GM06990 (cell line): ENCODE measurements at regions not wholly inside any gene's neighbourhood (a gene's known extent, or its start where the extent isn't known, plus 50 kb on each side); places are given as distances from the start of the nearest gene placed in this dataset.

Source experiments
- DNase-seq: peaks from one replicate; pipeline ENCODE4 v3.0.0-alpha.2; 2011; ENCODE audit not compliant: insufficient read length; ENCODE audit errors: extremely low read depth
- H3K27me3 ChIP-seq: replicated peaks from 2 replicates; pipeline ENCODE4 v1.6.0; 2011; ENCODE audit warnings: low read length; ENCODE audit not compliant: control insufficient read depth, insufficient read depth
- H3K36me3 ChIP-seq: 2 replicates; pipeline ENCODE4 v1.5.1; 2011; ENCODE audit warnings: low read length; ENCODE audit not compliant: control insufficient read depth, insufficient read depth
- H3K4me3 ChIP-seq: replicated peaks from 2 replicates; pipeline ENCODE4 v1.5.1; 2011; ENCODE audit warnings: low read depth, mild to moderate bottlenecking, control low read depth, low read length
- CTCF ChIP-seq: IDR thresholded peaks from 2 replicates; pipeline ENCODE4 v1.5.1; 2011; ENCODE audit warnings: low read length, control low read depth, mild to moderate bottlenecking, inconsistent platforms; ENCODE audit not compliant: insufficient read depth, poor library complexity, severe bottlenecking

- Histone ChIP-seq H3K36me3 (no peaks in the 10 kb centered on the region), H3K27me3 (no peaks in the 10 kb centered on the region), H3K4me3 (no peak overlapping the region)
- no peak for DNase-seq
- TF ChIP-seq CTCF, result no peak
These were observed 119.3 kb upstream of the GJB6 start for GRCh38 chr13:20351281-20352022.

- no peak overlapping the region for H3K4me3 ChIP-seq
- no peaks in the 10 kb centered on the region for H3K36me3 ChIP-seq
- no peak for TF ChIP-seq CTCF
- DNase-seq, result no peak
- no peaks in the 10 kb centered on the region for H3K27me3 ChIP-seq
These were observed 118.7 kb upstream of the GJB6 start for GRCh38 chr13:20350819-20351218.

GRCh38 chr13:20350382-20350763 is 118.3 kb upstream of the GJB6 start:
- DNase-seq, result no peak
- H3K36me3 ChIP-seq, result no peaks in the 10 kb centered on the region
- H3K4me3 ChIP-seq, result no peak overlapping the region
- no peak for TF ChIP-seq CTCF
- H3K27me3 ChIP-seq, result no peaks in the 10 kb centered on the region

- Histone ChIP-seq H3K4me3 (no peak overlapping the region), H3K36me3 (no peaks in the 10 kb centered on the region), H3K27me3 (no peaks in the 10 kb centered on the region)
- DNase-seq, result no peak
- no peak for TF ChIP-seq CTCF
These were observed 117.7 kb upstream of the GJB6 start for GRCh38 chr13:20349564-20350381.

GRCh38 chr13:20348645-20349408 is 116.7 kb upstream of the GJB6 start:
- no peak for DNase-seq
- no peaks in the 10 kb centered on the region for H3K27me3 ChIP-seq
- H3K36me3 ChIP-seq, result no peaks in the 10 kb centered on the region
- no peak for TF ChIP-seq CTCF
- no peak overlapping the region for H3K4me3 ChIP-seq
